ENCODE measurements at regions not wholly inside any gene's neighbourhood (a gene's known extent, or its start where the extent isn't known, plus 50 kb on each side); places are given as distances from the start of the nearest gene placed in this dataset.

GRCh38 chr20:6471110-6471647, 296.3 kb upstream of the BMP2 start:
- TF ChIP-seq SP1 (IDR thresholded peaks at IDR 0.05) (no peak), CTCF (IDR thresholded peaks at IDR 0.05; ENCODE audit: low read depth, low read length, missing input control) (no peak), TAF1 (conservative IDR thresholded peaks at IDR 0.05) (no peak), NR2F2 (IDR thresholded peaks at IDR 0.05) (no peak), JUND (IDR thresholded peaks at IDR 0.05) (no peak), FOXA1 (IDR thresholded peaks at IDR 0.05) (no peak), RAD21 (IDR thresholded peaks at IDR 0.05) (no peak), REST (IDR thresholded peaks at IDR 0.05) (no peak), ZBTB33 (IDR thresholded peaks at IDR 0.05) (no peak), YY1 (IDR thresholded peaks at IDR 0.05) (no peak)
